SK-N-SH (cell line): ENCODE measurements at regions not wholly inside any gene's neighbourhood (a gene's known extent, or its start where the extent isn't known, plus 50 kb on each side); places are given as distances from the start of the nearest gene placed in this dataset.

Experiments used
- CTCF ChIA-PET: fragments of 300-600, 350-600 bp; formaldehyde crosslinking; extraction: SDS; loops from one replicate; lab custom pipeline; 2021; lab: Yijun Ruan, JAX
- POLR2A ChIA-PET: fragments of 350-600 bp; sonication (Branson Sonifier 250); formaldehyde crosslinking; extraction: SDS; loops from one replicate; lab custom pipeline; 2020; ENCODE audit warnings: antibody characterized with exemption, inconsistent platforms; lab: Yijun Ruan, JAX
- DNase-seq: peaks from one replicate; pipeline ENCODE4 v3.0.0; 2012
- H2AFZ ChIP-seq: fragments of 200-600 bp; sonication (generic); 2 replicates; pipeline ENCODE4 v1.8.1; 2016; ENCODE audit warnings: antibody characterized with exemption, mild to moderate bottlenecking, low read depth
- H3F3A ChIP-seq: fragments of 200-600 bp; sonication (generic); replicated peaks from 2 replicates; pipeline ENCODE3; 2016; ENCODE audit warnings: antibody characterized with exemption, mild to moderate bottlenecking; ENCODE audit not compliant: insufficient read depth
- H3K27ac ChIP-seq, 2 experiments: fragments of 200-500 bp in 1 of 2; fragments of 200-600 bp in 1 of 2; sonication (Bioruptor generic) in 1 of 2; sonication (generic), shearing (Covaris generic) in 1 of 2; 2 replicates each; pipeline versions ENCODE4 v1.5.1 to v1.6.1; 2014 to 2016; ENCODE audit warnings: low read depth in 2 of 2, inconsistent platforms in 1 of 2, low read length in 1 of 2, mild to moderate bottlenecking in 1 of 2, mixed read lengths in 1 of 2
- H3K27me3 ChIP-seq: fragments of 200-600 bp; sonication (generic), shearing (Covaris generic); 2 replicates; pipeline ENCODE4 v1.6.1; 2016; ENCODE audit warnings: mixed run types; ENCODE audit not compliant: insufficient read depth
- H3K36me3 ChIP-seq, 2 experiments: fragments of 200-500 bp in 1 of 2; fragments of 200-600 bp in 1 of 2; sonication (Bioruptor generic) in 1 of 2; sonication (generic) in 1 of 2; replicated peaks in 1 of 2; 2 replicates each; pipeline versions ENCODE3 to v1.5.1; 2014 to 2016; ENCODE audit warnings: low read length in 1 of 2, mild to moderate bottlenecking in 1 of 2; ENCODE audit not compliant: insufficient read depth in 2 of 2, control insufficient read depth in 1 of 2
- H3K4me1 ChIP-seq, 2 experiments: fragments of 200-500 bp in 1 of 2; fragments of 200-600 bp in 1 of 2; sonication (Bioruptor generic) in 1 of 2; sonication (generic), shearing (Covaris generic) in 1 of 2; 2 replicates each; pipeline versions ENCODE4 v1.5.1 to v1.6.1; 2014 to 2016; ENCODE audit warnings: low read depth in 1 of 2, low read length in 1 of 2, mixed run types in 1 of 2; ENCODE audit not compliant: insufficient read depth in 2 of 2, control insufficient read depth in 1 of 2
- H3K4me2 ChIP-seq: fragments of 200-600 bp; sonication (generic), shearing (Covaris generic); 2 replicates; pipeline ENCODE4 v1.6.1; 2017; ENCODE audit warnings: mixed run types
- H3K4me3 ChIP-seq, 2 experiments: fragments of 200-500 bp in 1 of 2; fragments of 200-600 bp in 1 of 2; sonication (Bioruptor generic) in 1 of 2; sonication (generic), shearing (Covaris generic) in 1 of 2; 2 replicates each; pipeline versions ENCODE4 v1.5.1 to v1.8.1; 2014 to 2016; ENCODE audit warnings: low read depth in 2 of 2, inconsistent platforms in 1 of 2, low read length in 1 of 2, mild to moderate bottlenecking in 1 of 2, mixed read lengths in 1 of 2, moderate library complexity in 1 of 2
- H3K79me2 ChIP-seq: fragments of 200-600 bp; sonication (generic); 2 replicates; pipeline ENCODE4 v1.8.1; 2017; ENCODE audit warnings: mild to moderate bottlenecking; ENCODE audit not compliant: insufficient read depth
- H3K9ac ChIP-seq: fragments of 200-600 bp; sonication (generic); 2 replicates; pipeline ENCODE4 v1.6.1; 2017; ENCODE audit warnings: mixed run types
- H3K9me2 ChIP-seq: fragments of 200-600 bp; sonication (generic); 2 replicates; pipeline ENCODE4 v1.6.1; 2017; ENCODE audit warnings: mixed run types
- H3K9me3 ChIP-seq: fragments of 200-600 bp; sonication (generic); 2 replicates; pipeline ENCODE4 v1.6.1; 2017; ENCODE audit warnings: mixed run types, mild to moderate bottlenecking, moderate library complexity
- H4K20me1 ChIP-seq: fragments of 200-600 bp; sonication (generic); 2 replicates; pipeline ENCODE4 v1.6.1; 2017; ENCODE audit warnings: mild to moderate bottlenecking, mixed run types; ENCODE audit not compliant: insufficient read depth
- EZH2phosphoT487 ChIP-seq: fragments of 200-600 bp; sonication (generic); IDR thresholded peaks from 2 replicates; pipeline ENCODE4 v1.6.1; 2017; ENCODE audit warnings: low read depth, mixed run types, mild to moderate bottlenecking, antibody characterized with exemption, moderate library complexity, borderline replicate concordance
- GABPA ChIP-seq: IDR thresholded peaks from 2 replicates; pipeline ENCODE4 v1.4.0; 2012; ENCODE audit warnings: low read depth, mild to moderate bottlenecking
- GATA2 ChIP-seq: sonication (generic); formaldehyde crosslinking; IDR thresholded peaks from 2 replicates; pipeline ENCODE4 v1.5.0; 2020; ENCODE audit warnings: mild to moderate bottlenecking, missing genetic modification reagents
- JUND ChIP-seq: IDR thresholded peaks from 2 replicates; pipeline ENCODE4 v1.4.0; 2012
- MEF2A ChIP-seq: IDR thresholded peaks from 2 replicates; pipeline ENCODE4 v1.4.0; 2012; ENCODE audit warnings: low read depth, borderline replicate concordance
- NFIC ChIP-seq: IDR thresholded peaks from 2 replicates; pipeline ENCODE4 v1.4.0; 2012; ENCODE audit warnings: borderline replicate concordance
- POLR2AphosphoS5 ChIP-seq: IDR thresholded peaks from 2 replicates; pipeline ENCODE4 v1.6.1; 2012; ENCODE audit warnings: low read depth, low read length
- SMC3 ChIP-seq: IDR thresholded peaks from 2 replicates; pipeline ENCODE4 v1.6.1; 2012; ENCODE audit warnings: low read depth, low read length, improper control_type of control experiment
- TAF1 ChIP-seq: IDR thresholded peaks from 2 replicates; pipeline ENCODE4 v1.6.1; 2012; ENCODE audit warnings: low read depth, mild to moderate bottlenecking, low read length, moderate library complexity, borderline replicate concordance
- YY1 ChIP-seq: IDR thresholded peaks from 2 replicates; pipeline ENCODE4 v1.4.0; 2012; ENCODE audit warnings: low read depth, mild to moderate bottlenecking
- WGBS: methylation state at CpG from one replicate; pipeline ENCODE4 v1.1.6; 2017; ENCODE audit warnings: low lambda C conversion rate; 5-methylcytosine and 5-hydroxymethylcytosine counted together
- TF ChIP-seq, protein P1 (sequence below): IDR thresholded peaks from 2 replicates; pipeline ENCODE4 v1.4.0; 2012; ENCODE audit warnings: low read depth, borderline replicate concordance
- TF ChIP-seq, protein P2 (sequence below): IDR thresholded peaks from 2 replicates; pipeline ENCODE4; 2012
- TF ChIP-seq, protein P3 (sequence below): IDR thresholded peaks from 2 replicates; pipeline ENCODE4 v1.4.0; 2012; ENCODE audit warnings: low read depth, borderline replicate concordance
- TF ChIP-seq, protein P4 (sequence below): IDR thresholded peaks from 2 replicates; pipeline ENCODE4 v1.4.0; 2012; ENCODE audit warnings: low read depth
- TF ChIP-seq, protein P5 (sequence below): IDR thresholded peaks from 2 replicates; pipeline ENCODE4 v1.6.1; 2012; ENCODE audit warnings: mild to moderate bottlenecking, low read depth, low read length, moderate library complexity
- TF ChIP-seq, protein P6 (sequence below): fragments of 200-600 bp; sonication (generic); IDR thresholded peaks from 2 replicates; pipeline ENCODE4 v1.6.1; 2017; ENCODE audit warnings: antibody characterized with exemption, mild to moderate bottlenecking, moderate library complexity

DNA sequence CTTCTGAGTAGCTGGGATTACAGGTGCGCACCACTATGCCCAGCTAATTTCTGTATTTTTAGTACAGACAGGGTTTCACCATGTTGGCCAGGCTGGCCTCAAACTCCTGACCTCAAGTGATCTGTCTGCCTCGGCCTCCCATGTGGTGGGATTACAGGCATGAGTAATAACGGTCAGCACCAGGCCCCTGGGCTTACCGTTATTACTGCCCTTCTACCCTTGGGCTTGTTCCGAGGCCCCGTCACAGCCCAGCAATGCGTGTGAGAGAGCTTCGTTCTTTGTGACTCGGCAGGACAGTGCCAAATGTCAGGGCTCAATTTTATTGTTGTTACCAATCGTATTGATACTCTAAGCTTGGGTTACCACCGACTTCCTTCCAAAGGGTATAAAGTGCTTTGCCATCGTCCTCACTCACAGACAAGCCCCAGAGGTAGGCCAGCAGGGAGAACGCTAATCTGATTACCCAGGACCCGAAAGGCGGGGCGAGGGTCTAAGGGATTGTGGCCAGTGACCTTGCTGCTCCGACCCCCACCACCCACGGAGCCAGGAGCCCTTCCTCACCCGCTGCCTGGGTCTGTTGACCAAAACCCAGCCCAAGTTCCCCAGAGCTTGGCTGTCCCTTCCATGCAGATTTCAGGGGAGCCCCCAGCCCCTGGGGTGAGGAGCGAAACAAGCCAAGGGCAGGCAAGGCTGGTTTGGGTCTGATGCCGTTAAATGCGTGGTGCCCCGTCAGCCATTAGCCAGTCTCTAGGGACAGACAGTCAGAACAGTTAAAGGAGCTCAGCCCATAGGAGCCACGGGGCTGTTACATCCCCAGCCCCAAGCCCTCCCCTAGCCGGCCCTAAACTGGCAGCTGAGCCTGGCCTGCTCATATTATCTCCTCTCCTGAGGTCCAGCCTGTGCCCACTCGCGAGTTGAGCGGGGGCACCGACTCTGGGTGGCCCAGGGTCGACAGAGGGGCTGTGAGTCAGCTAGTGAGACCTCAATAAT lies 54.9 kb upstream of the CASZ1 start:
- TF ChIP-seq GABPA, result no peak
- TF ChIP-seq, all 33 proteins: peak for 0
- Histone ChIP-seq H3K36me3 (no peaks in the 10 kb centered on the region), H3K79me2 (no peaks in the 10 kb centered on the region), H2AFZ (no peak overlapping the region), H3K9ac (no peak overlapping the region), H4K20me1 (no peaks in the 10 kb centered on the region), H3K4me2 (no peak overlapping the region), H3K27me3 (no peaks in the 10 kb centered on the region), H3K4me3 (no peak overlapping the region), H3K4me1 (no peaks in the 10 kb centered on the region), H3K27ac (no peak overlapping the region), H3K9me3 (no peaks in the 10 kb centered on the region), H3F3A (no peaks in the 10 kb centered on the region), H3K9me2 (no peaks in the 10 kb centered on the region)
- DNase-seq, result no peak
- POLR2A ChIA-PET, result no interaction called here
- CTCF ChIA-PET, result interaction anchor here (0.6 to 2.1 kb wide), 7 partner anchors 14 to 357 kb away, joined by 3 to 10 read pairs (median 4); no protein-coding TSS in a partner anchor
- WGBS, result 67% methylated on average over 24 of the region's 30 CpGs

DNA sequence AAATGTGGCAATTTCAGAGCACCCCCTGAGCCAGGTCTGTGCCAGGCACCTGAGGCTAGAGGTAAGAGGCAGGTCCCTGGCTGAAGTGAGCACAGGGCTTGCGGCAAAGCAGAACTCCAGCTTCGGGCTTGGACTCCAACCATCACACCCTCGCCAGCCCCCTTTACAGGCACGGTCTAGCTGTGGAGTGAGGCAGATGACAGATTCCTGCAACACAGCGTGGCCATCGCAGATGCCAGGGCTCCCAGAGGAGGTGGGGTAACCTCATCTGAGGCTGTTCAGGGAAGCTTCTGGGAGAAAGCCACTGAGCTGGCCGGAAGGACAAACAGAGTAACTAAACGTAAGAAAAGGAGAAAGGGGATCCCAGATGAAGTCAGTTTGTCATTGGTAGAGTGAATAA lies 55.6 kb upstream of the CASZ1 start:
- DNase-seq, result no peak
- ChIA-PET CTCF (interaction anchor here (1.0 to 2.1 kb wide), 4 partner anchors 14 to 46 kb away, joined by 3 to 10 read pairs (median 4); no protein-coding TSS in a partner anchor), POLR2A (no interaction called here)
- Histone ChIP-seq H3K4me1 (no peaks in the 10 kb centered on the region), H3K4me3 (no peak overlapping the region), H3K9me2 (no peaks in the 10 kb centered on the region), H3K4me2 (no peak overlapping the region), H2AFZ (no peak overlapping the region), H3K27me3 (no peaks in the 10 kb centered on the region), H3K9me3 (no peaks in the 10 kb centered on the region), H4K20me1 (no peaks in the 10 kb centered on the region), H3K36me3 (no peaks in the 10 kb centered on the region), H3F3A (no peaks in the 10 kb centered on the region), H3K79me2 (no peaks in the 10 kb centered on the region), H3K9ac (no peak overlapping the region), H3K27ac (no peak overlapping the region)
- 71% methylated on average over 4 of the region's 8 CpGs for WGBS
- TF ChIP-seq POLR2AphosphoS5 (no peak), EZH2phosphoT487 (no peak), GABPA (no peak), GATA2 (no peak), TAF1 (no peak), YY1 (no peak), NFIC (no peak), JUND (no peak), SMC3 (no peak), MEF2A (no peak)
- TF ChIP-seq, protein P1, sequence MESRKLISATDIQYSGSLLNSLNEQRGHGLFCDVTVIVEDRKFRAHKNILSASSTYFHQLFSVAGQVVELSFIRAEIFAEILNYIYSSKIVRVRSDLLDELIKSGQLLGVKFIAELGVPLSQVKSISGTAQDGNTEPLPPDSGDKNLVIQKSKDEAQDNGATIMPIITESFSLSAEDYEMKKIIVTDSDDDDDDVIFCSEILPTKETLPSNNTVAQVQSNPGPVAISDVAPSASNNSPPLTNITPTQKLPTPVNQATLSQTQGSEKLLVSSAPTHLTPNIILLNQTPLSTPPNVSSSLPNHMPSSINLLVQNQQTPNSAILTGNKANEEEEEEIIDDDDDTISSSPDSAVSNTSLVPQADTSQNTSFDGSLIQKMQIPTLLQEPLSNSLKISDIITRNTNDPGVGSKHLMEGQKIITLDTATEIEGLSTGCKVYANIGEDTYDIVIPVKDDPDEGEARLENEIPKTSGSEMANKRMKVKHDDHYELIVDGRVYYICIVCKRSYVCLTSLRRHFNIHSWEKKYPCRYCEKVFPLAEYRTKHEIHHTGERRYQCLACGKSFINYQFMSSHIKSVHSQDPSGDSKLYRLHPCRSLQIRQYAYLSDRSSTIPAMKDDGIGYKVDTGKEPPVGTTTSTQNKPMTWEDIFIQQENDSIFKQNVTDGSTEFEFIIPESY, result no peak
- TF ChIP-seq, protein P2, sequence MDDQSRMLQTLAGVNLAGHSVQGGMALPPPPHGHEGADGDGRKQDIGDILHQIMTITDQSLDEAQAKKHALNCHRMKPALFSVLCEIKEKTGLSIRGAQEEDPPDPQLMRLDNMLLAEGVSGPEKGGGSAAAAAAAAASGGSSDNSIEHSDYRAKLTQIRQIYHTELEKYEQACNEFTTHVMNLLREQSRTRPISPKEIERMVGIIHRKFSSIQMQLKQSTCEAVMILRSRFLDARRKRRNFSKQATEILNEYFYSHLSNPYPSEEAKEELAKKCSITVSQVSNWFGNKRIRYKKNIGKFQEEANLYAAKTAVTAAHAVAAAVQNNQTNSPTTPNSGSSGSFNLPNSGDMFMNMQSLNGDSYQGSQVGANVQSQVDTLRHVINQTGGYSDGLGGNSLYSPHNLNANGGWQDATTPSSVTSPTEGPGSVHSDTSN, result no peak
- TF ChIP-seq, protein P3, sequence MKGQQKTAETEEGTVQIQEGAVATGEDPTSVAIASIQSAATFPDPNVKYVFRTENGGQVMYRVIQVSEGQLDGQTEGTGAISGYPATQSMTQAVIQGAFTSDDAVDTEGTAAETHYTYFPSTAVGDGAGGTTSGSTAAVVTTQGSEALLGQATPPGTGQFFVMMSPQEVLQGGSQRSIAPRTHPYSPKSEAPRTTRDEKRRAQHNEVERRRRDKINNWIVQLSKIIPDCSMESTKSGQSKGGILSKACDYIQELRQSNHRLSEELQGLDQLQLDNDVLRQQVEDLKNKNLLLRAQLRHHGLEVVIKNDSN, result no peak
- TF ChIP-seq, protein P4, sequence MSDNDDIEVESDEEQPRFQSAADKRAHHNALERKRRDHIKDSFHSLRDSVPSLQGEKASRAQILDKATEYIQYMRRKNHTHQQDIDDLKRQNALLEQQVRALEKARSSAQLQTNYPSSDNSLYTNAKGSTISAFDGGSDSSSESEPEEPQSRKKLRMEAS, result no peak
- TF ChIP-seq, protein P5, sequence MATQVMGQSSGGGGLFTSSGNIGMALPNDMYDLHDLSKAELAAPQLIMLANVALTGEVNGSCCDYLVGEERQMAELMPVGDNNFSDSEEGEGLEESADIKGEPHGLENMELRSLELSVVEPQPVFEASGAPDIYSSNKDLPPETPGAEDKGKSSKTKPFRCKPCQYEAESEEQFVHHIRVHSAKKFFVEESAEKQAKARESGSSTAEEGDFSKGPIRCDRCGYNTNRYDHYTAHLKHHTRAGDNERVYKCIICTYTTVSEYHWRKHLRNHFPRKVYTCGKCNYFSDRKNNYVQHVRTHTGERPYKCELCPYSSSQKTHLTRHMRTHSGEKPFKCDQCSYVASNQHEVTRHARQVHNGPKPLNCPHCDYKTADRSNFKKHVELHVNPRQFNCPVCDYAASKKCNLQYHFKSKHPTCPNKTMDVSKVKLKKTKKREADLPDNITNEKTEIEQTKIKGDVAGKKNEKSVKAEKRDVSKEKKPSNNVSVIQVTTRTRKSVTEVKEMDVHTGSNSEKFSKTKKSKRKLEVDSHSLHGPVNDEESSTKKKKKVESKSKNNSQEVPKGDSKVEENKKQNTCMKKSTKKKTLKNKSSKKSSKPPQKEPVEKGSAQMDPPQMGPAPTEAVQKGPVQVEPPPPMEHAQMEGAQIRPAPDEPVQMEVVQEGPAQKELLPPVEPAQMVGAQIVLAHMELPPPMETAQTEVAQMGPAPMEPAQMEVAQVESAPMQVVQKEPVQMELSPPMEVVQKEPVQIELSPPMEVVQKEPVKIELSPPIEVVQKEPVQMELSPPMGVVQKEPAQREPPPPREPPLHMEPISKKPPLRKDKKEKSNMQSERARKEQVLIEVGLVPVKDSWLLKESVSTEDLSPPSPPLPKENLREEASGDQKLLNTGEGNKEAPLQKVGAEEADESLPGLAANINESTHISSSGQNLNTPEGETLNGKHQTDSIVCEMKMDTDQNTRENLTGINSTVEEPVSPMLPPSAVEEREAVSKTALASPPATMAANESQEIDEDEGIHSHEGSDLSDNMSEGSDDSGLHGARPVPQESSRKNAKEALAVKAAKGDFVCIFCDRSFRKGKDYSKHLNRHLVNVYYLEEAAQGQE, result no peak
- TF ChIP-seq, protein P6, sequence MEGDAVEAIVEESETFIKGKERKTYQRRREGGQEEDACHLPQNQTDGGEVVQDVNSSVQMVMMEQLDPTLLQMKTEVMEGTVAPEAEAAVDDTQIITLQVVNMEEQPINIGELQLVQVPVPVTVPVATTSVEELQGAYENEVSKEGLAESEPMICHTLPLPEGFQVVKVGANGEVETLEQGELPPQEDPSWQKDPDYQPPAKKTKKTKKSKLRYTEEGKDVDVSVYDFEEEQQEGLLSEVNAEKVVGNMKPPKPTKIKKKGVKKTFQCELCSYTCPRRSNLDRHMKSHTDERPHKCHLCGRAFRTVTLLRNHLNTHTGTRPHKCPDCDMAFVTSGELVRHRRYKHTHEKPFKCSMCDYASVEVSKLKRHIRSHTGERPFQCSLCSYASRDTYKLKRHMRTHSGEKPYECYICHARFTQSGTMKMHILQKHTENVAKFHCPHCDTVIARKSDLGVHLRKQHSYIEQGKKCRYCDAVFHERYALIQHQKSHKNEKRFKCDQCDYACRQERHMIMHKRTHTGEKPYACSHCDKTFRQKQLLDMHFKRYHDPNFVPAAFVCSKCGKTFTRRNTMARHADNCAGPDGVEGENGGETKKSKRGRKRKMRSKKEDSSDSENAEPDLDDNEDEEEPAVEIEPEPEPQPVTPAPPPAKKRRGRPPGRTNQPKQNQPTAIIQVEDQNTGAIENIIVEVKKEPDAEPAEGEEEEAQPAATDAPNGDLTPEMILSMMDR, result no peak
